B cell (primary cell): ENCODE measurements at regions not wholly inside any gene's neighbourhood (a gene's known extent, or its start where the extent isn't known, plus 50 kb on each side); places are given as distances from the start of the nearest gene placed in this dataset.

ENCODE experiments used
- ATAC-seq: fragments of 200-7000 bp; cut with Tn5 transposase; one replicate; pipeline ENCODE4 v1.10.0; 2021; ENCODE audit warnings: low read depth, mild to moderate bottlenecking, moderate number of reproducible peaks, moderate library complexity
- CTCF ChIA-PET: fragments of 350-600 bp; sonication (Branson Sonifier 250); formaldehyde crosslinking; loops from one replicate; lab custom pipeline; 2021; ENCODE audit warnings: antibody characterized with exemption, inconsistent platforms; lab: Charles Lee
- POLR2A ChIA-PET: fragments of 350-600 bp; sonication (Branson Sonifier 250); formaldehyde crosslinking; loops from one replicate; lab custom pipeline; 2021; ENCODE audit warnings: antibody characterized with exemption; lab: Charles Lee
- DNase-seq: peaks from one replicate; pipeline ENCODE4 v3.0.0; 2013
- H2AFZ ChIP-seq: 2 replicates; pipeline ENCODE4 v1.6.1; 2012; ENCODE audit warnings: mild to moderate bottlenecking, low read depth, low read length; ENCODE audit not compliant: insufficient read depth, poor library complexity, severe bottlenecking
- H3K27ac ChIP-seq, 2 donors: 1 replicate in 1 of 2; 2 replicates in 1 of 2; pipeline ENCODE4 v1.5.1; 2012 to 2013; ENCODE audit warnings: low read length in 2 of 2, mild to moderate bottlenecking in 2 of 2, moderate library complexity in 1 of 2
- H3K27me3 ChIP-seq, 4 experiments: fragments of 200-600 bp in 1 of 4; sonication (generic) in 1 of 4; replicated peaks in 1 of 4; 1 replicate in 2 of 4; 2 replicates in 2 of 4; pipeline versions ENCODE4 v1.6.1 to v1.7.0; 2013 to 2016; ENCODE audit warnings: low read length in 3 of 4, mild to moderate bottlenecking in 2 of 4, mixed read lengths in 1 of 4, moderate library complexity in 1 of 4; ENCODE audit not compliant: insufficient read depth in 4 of 4, control insufficient read depth in 3 of 4; ENCODE audit errors: control extremely low read depth in 1 of 4
- H3K36me3 ChIP-seq, 2 experiments: replicated peaks in 1 of 2; 1 replicate in 1 of 2; 2 replicates in 1 of 2; pipeline versions ENCODE4 v1.6.1 to v1.7.1; 2013; ENCODE audit warnings: low read length in 1 of 2; ENCODE audit not compliant: insufficient read depth in 2 of 2, control insufficient read depth in 1 of 2; ENCODE audit errors: control extremely low read depth in 1 of 2, extremely low read depth in 1 of 2
- H3K4me1 ChIP-seq, 2 donors: fragments of 200-600 bp in 1 of 2; sonication (generic) in 1 of 2; 1 replicate in 1 of 2; 2 replicates in 1 of 2; pipeline versions ENCODE4 v1.5.1 to v1.6.1; 2013 to 2017; ENCODE audit warnings: low read length in 2 of 2; ENCODE audit not compliant: control insufficient read depth in 2 of 2, insufficient read depth in 2 of 2
- H3K4me2 ChIP-seq: replicated peaks from 2 replicates; pipeline ENCODE3; 2012; ENCODE audit warnings: mild to moderate bottlenecking, low read depth, low read length; ENCODE audit not compliant: poor library complexity, severe bottlenecking
- H3K4me3 ChIP-seq, 5 experiments: fragments of 200-600 bp in 1 of 5; sonication (generic) in 1 of 5; 1 replicate in 3 of 5; 2 replicates in 2 of 5; pipeline versions ENCODE4 v1.5.1 to v1.7.0; 2011 to 2016; ENCODE audit warnings: low read length in 4 of 5, mild to moderate bottlenecking in 4 of 5, low read depth in 2 of 5, control low read depth in 1 of 5, moderate library complexity in 1 of 5; ENCODE audit not compliant: insufficient read depth in 1 of 5; ENCODE audit errors: control extremely low read depth in 1 of 5, extremely low read depth in 1 of 5
- H3K79me2 ChIP-seq: fragments of 200-600 bp; sonication (generic); one replicate; pipeline ENCODE4 v1.6.0; 2016; ENCODE audit warnings: low read length; ENCODE audit not compliant: control insufficient read depth, insufficient read depth
- H3K9ac ChIP-seq: fragments of 200-600 bp; sonication (generic); 2 replicates; pipeline ENCODE4 v1.6.1; 2017; ENCODE audit warnings: mild to moderate bottlenecking, low read length, moderate library complexity
- H3K9me3 ChIP-seq, 3 donors: one replicate each; pipeline versions ENCODE4 v1.6.1 to v1.7.1; 2013; ENCODE audit warnings: low read length in 2 of 3; ENCODE audit not compliant: control insufficient read depth in 2 of 3, insufficient read depth in 1 of 3; ENCODE audit errors: control extremely low read depth in 1 of 3
- H4K20me1 ChIP-seq: 2 replicates; pipeline ENCODE4 v1.6.0; 2012; ENCODE audit warnings: mild to moderate bottlenecking, low read length; ENCODE audit not compliant: insufficient read depth, control insufficient read depth, poor library complexity, severe bottlenecking
- H3K27ac Mint-ChIP-seq: one replicate; pipeline ENCODE4 v1.8.0; 2021; ENCODE audit warnings: mixed read lengths
- H3K27me3 Mint-ChIP-seq: one replicate; pipeline ENCODE4 v1.8.0; 2021; ENCODE audit warnings: mixed read lengths
- H3K4me1 Mint-ChIP-seq: one replicate; pipeline ENCODE4 v1.8.0; 2021; ENCODE audit warnings: mixed read lengths
- H3K4me3 Mint-ChIP-seq: one replicate; pipeline ENCODE4 v1.8.0; 2021; ENCODE audit warnings: mixed read lengths
- H3K9me3 Mint-ChIP-seq: one replicate; pipeline ENCODE4 v1.8.0; 2022; ENCODE audit warnings: mixed read lengths; ENCODE audit not compliant: insufficient read depth
- CTCF ChIP-seq: fragments of 200-600 bp; IDR thresholded peaks from one replicate; pipeline ENCODE4 v1.8.0; 2022; ENCODE audit warnings: antibody characterized with exemption, mild to moderate bottlenecking
- EZH2 ChIP-seq: IDR thresholded peaks from 2 replicates; pipeline ENCODE4 v1.6.1; 2012; ENCODE audit warnings: borderline replicate concordance, low read depth, mild to moderate bottlenecking, moderate library complexity, low read length; ENCODE audit not compliant: insufficient read depth, poor library complexity, severe bottlenecking
- WGBS: methylation state at CpG from one replicate; pipeline ENCODE4 v1.1.5; 2013; ENCODE audit warnings: missing lambda C conversion rate; ENCODE audit not compliant: insufficient coverage; 5-methylcytosine and 5-hydroxymethylcytosine counted together
- intact Hi-C: fragments of 100-400 bp; cut with micrococcal nuclease; formaldehyde crosslinking; loops from one replicate; pipeline ENCODE4 v1.10.0; 2022

GRCh38 chr12:115267891-115268290, 583.9 kb upstream of the TBX3 start:
- TF ChIP-seq CTCF (no peak), EZH2 (no peak)
- Histone ChIP-seq H3K4me1 (no peaks in the 10 kb centered on the region), H3K9me3 (peaks cover 0 to 7% (median 0%) of the 10 kb centered on the region in 3 donors), H3K4me3 (no peak overlapping the region), H3K79me2 (no peaks in the 10 kb centered on the region), H3K27ac (no peak overlapping the region), H4K20me1 (no peaks in the 10 kb centered on the region), H3K4me2 (no peak overlapping the region), H2AFZ (no peak overlapping the region), H3K36me3 (no peaks in the 10 kb centered on the region), H3K9ac (no peak overlapping the region), H3K27me3 (no peaks in the 10 kb centered on the region)
- no peaks in the 10 kb centered on the region for H3K27me3 Mint-ChIP-seq
- H3K4me3 Mint-ChIP-seq = no peak overlapping the region
- no peak overlapping the region for H3K27ac Mint-ChIP-seq
- H3K4me1 Mint-ChIP-seq = no peaks in the 10 kb centered on the region
- ChIA-PET CTCF (no interaction called here), POLR2A (no interaction called here)
- ATAC-seq (no peak), DNase-seq (no peak)
- H3K9me3 Mint-ChIP-seq = no peaks in the 10 kb centered on the region
- intact Hi-C loops = no loop called here
- 85% methylated on average over 3 of the region's 3 CpGs for WGBS

DNA sequence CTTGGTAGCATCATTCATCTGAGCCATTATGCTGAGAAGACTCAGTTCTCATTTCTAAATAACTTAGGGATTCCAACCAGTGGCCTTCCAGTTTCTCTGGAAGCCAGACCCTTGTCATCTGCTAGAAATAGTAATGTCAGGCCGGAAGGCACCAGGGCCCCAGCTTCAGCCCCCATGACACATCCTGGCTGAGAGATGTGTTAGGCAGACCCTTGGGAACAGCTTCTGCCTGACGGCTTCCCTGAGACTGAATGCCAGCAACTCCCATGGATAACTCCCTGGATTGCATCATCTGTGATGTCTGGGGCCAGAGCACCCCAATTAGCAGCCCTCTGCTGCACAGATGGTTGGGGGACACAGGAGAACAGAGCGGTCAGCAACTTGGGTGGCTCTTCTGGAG, 583.5 kb upstream of the TBX3 start:
- POLR2A ChIA-PET = no interaction called here
- TF ChIP-seq EZH2 (no peak), CTCF (no peak)
- Histone ChIP-seq H3K79me2 (no peaks in the 10 kb centered on the region), H3K4me1 (no peaks in the 10 kb centered on the region), H3K9ac (no peak overlapping the region), H3K4me3 (no peak overlapping the region), H3K36me3 (no peaks in the 10 kb centered on the region), H3K9me3 (peaks cover 0 to 7% (median 0%) of the 10 kb centered on the region in 3 donors), H4K20me1 (no peaks in the 10 kb centered on the region), H3K4me2 (no peak overlapping the region), H3K27me3 (no peaks in the 10 kb centered on the region), H2AFZ (no peak overlapping the region), H3K27ac (no peak overlapping the region)
- no peak overlapping the region for H3K4me3 Mint-ChIP-seq
- no peaks in the 10 kb centered on the region for H3K27me3 Mint-ChIP-seq
- no peaks in the 10 kb centered on the region for H3K9me3 Mint-ChIP-seq
- no peak for ATAC-seq
- intact Hi-C loops = no loop called here
- H3K4me1 Mint-ChIP-seq = no peaks in the 10 kb centered on the region
- WGBS = 90% methylated on average over 3 of the region's 3 CpGs
- no peak for DNase-seq
- CTCF ChIA-PET = no interaction called here
- H3K27ac Mint-ChIP-seq = no peak overlapping the region
